Loucy (cell line): ENCODE measurements at regions not wholly inside any gene's neighbourhood (a gene's known extent, or its start where the extent isn't known, plus 50 kb on each side); places are given as distances from the start of the nearest gene placed in this dataset.

ENCODE experiments used
- H2AFZ ChIP-seq: fragments of 200-600 bp; sonication (generic); 2 replicates; pipeline ENCODE4 v1.6.0; 2016; ENCODE audit warnings: antibody characterized with exemption, mild to moderate bottlenecking, low read length, moderate library complexity
- H3F3A ChIP-seq: fragments of 200-600 bp; 2 replicates; pipeline ENCODE4 v1.6.0; 2016; ENCODE audit warnings: antibody characterized with exemption, low read depth, mild to moderate bottlenecking
- H3K27me3 ChIP-seq: fragments of 200-600 bp; sonication (generic); 2 replicates; pipeline ENCODE4 v1.6.1; 2014; ENCODE audit warnings: low read length, mild to moderate bottlenecking; ENCODE audit not compliant: insufficient read depth, poor library complexity, severe bottlenecking
- H3K36me3 ChIP-seq: fragments of 200-600 bp; sonication (generic); 2 replicates; pipeline ENCODE4 v1.6.1; 2016; ENCODE audit warnings: low read length; ENCODE audit not compliant: insufficient read depth
- H3K4me1 ChIP-seq: fragments of 200-600 bp; sonication (generic); 2 replicates; pipeline ENCODE4 v1.5.1; 2014; ENCODE audit warnings: low read length, mild to moderate bottlenecking; ENCODE audit not compliant: insufficient read depth, poor library complexity, severe bottlenecking
- H3K4me2 ChIP-seq: fragments of 200-600 bp; sonication (generic); 2 replicates; pipeline ENCODE4 v1.6.0; 2014; ENCODE audit warnings: antibody characterized with exemption, low read length, low read depth, mild to moderate bottlenecking; ENCODE audit not compliant: poor library complexity, severe bottlenecking
- H3K4me3 ChIP-seq: fragments of 200-600 bp; sonication (generic); 2 replicates; pipeline ENCODE4 v1.5.1; 2014; ENCODE audit warnings: low read length, mild to moderate bottlenecking, mixed read lengths; ENCODE audit not compliant: poor library complexity, severe bottlenecking
- H3K79me2 ChIP-seq: fragments of 200-600 bp; sonication (generic); 2 replicates; pipeline ENCODE4 v1.6.1; 2014; ENCODE audit warnings: low read length; ENCODE audit not compliant: insufficient read depth
- H3K9ac ChIP-seq: fragments of 200-600 bp; sonication (generic); 2 replicates; pipeline ENCODE4 v1.6.0; 2014; ENCODE audit warnings: mild to moderate bottlenecking, low read depth, low read length, moderate library complexity; ENCODE audit not compliant: poor library complexity, severe bottlenecking
- H3K9me2 ChIP-seq: fragments of 200-600 bp; sonication (generic); replicated peaks from 2 replicates; pipeline ENCODE4 v1.6.1; 2016; ENCODE audit warnings: low read depth, low read length, mixed read lengths
- H3K9me3 ChIP-seq: fragments of 200-600 bp; sonication (generic); 2 replicates; pipeline ENCODE4 v1.6.1; 2014; ENCODE audit warnings: mild to moderate bottlenecking, antibody characterized with exemption, low read length, low read depth; ENCODE audit not compliant: insufficient read depth
- H4K20me1 ChIP-seq: fragments of 200-600 bp; sonication (generic); 2 replicates; pipeline ENCODE4 v1.6.0; 2014; ENCODE audit warnings: antibody characterized with exemption, low read length, mild to moderate bottlenecking; ENCODE audit not compliant: insufficient read depth, poor library complexity, severe bottlenecking
- CTCF ChIP-seq: fragments of 200-600 bp; sonication (generic); conservative IDR thresholded peaks from 2 replicates; pipeline ENCODE4 v1.5.1; 2014; ENCODE audit warnings: mild to moderate bottlenecking, antibody characterized with exemption, low read length
- EZH2phosphoT487 ChIP-seq: fragments of 200-600 bp; IDR thresholded peaks from 2 replicates; pipeline ENCODE4 v1.6.1; 2018; ENCODE audit warnings: antibody characterized with exemption, mild to moderate bottlenecking, moderate library complexity, borderline replicate concordance

DNA sequence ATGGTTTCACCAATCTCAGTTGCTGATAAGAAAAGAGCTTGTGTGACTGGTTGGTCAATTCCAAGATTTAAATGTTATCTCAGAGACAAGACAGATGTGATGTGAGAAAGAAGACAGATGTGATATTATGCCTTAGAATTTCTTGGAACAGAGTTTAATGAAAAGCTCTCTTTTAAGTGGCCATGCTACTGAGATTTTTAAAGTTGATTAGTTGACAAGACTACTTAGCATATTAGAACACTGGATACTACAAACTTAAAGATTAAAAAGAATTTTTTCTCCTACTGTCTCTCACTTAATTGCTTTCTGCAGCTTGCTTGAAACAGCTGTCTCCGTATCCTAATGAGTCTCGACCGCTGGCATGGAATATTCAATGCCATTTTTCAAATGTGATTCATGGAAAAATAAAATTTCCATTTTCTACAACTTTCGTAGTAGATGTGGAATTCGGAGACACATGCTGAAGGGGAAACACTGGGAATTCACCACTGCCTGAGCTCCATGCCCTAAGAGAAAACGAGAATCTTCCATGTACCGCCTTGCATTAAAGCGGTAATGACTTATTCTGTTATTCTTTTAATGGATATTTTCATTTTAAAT lies 634.2 kb upstream of the SETBP1 start:
- H3K9me2 ChIP-seq = no peaks in the 10 kb centered on the region

DNA sequence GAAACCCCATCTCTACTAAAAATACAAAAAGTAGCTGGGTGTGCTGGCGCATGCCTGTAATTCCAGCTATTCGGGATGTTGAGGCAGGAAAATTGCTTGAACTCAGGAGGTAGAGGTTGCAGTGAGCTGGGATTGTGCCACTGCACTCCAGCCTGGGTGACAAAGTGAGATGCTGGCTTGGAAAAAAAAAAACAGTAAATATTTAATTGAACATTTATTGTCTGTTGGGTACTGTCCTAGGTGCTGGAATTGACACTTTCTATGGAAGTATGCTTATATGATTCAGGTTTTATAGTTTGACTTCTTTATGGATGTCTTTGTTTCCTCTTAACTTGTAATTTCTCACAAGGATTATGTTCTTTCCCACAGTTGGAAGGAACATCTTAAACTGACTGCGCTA lies 633.1 kb upstream of the SETBP1 start:
- TF ChIP-seq CTCF (no peak), EZH2phosphoT487 (no peak)

More for the DNA sequence above, 634.2 kb upstream of the SETBP1 start:
- Histone ChIP-seq H3K4me3 (no peak overlapping the region), H3K9me3 (no peaks in the 10 kb centered on the region), H3K36me3 (no peaks in the 10 kb centered on the region), H3K4me2 (no peak overlapping the region), H3K27me3 (no peaks in the 10 kb centered on the region), H3F3A (no peaks in the 10 kb centered on the region), H3K4me1 (no peaks in the 10 kb centered on the region), H3K9ac (no peak overlapping the region), H2AFZ (no peak overlapping the region), H3K79me2 (no peaks in the 10 kb centered on the region), H4K20me1 (no peaks in the 10 kb centered on the region)
- TF ChIP-seq EZH2phosphoT487 (no peak), CTCF (no peak)

GRCh38 chr18:44048435-44048834 lies 632.3 kb upstream of the SETBP1 start:
- H3K9me2 ChIP-seq = no peaks in the 10 kb centered on the region
- H2AFZ ChIP-seq = no peak overlapping the region
- H4K20me1 ChIP-seq = no peaks in the 10 kb centered on the region
- H3K27me3 ChIP-seq = no peaks in the 10 kb centered on the region
- H3K79me2 ChIP-seq = no peaks in the 10 kb centered on the region
- H3F3A ChIP-seq = no peaks in the 10 kb centered on the region
- H3K4me1 ChIP-seq = no peaks in the 10 kb centered on the region
- no peaks in the 10 kb centered on the region for H3K9me3 ChIP-seq
- no peak overlapping the region for H3K4me2 ChIP-seq
- no peak overlapping the region for H3K9ac ChIP-seq
- H3K36me3 ChIP-seq = no peaks in the 10 kb centered on the region
- no peak for TF ChIP-seq EZH2phosphoT487
- no peak overlapping the region for H3K4me3 ChIP-seq

More for the DNA sequence above, 633.1 kb upstream of the SETBP1 start:
- no peaks in the 10 kb centered on the region for H3K27me3 ChIP-seq
- H3K4me2 ChIP-seq = no peak overlapping the region
- no peak overlapping the region for H3K9ac ChIP-seq
- H3K4me1 ChIP-seq = no peaks in the 10 kb centered on the region
- H3F3A ChIP-seq = no peaks in the 10 kb centered on the region
- H3K79me2 ChIP-seq = no peaks in the 10 kb centered on the region
- H3K9me3 ChIP-seq = no peaks in the 10 kb centered on the region
- no peaks in the 10 kb centered on the region for H3K9me2 ChIP-seq
- H3K4me3 ChIP-seq = no peak overlapping the region
- no peaks in the 10 kb centered on the region for H4K20me1 ChIP-seq
- no peak overlapping the region for H2AFZ ChIP-seq
- H3K36me3 ChIP-seq = no peaks in the 10 kb centered on the region

DNA sequence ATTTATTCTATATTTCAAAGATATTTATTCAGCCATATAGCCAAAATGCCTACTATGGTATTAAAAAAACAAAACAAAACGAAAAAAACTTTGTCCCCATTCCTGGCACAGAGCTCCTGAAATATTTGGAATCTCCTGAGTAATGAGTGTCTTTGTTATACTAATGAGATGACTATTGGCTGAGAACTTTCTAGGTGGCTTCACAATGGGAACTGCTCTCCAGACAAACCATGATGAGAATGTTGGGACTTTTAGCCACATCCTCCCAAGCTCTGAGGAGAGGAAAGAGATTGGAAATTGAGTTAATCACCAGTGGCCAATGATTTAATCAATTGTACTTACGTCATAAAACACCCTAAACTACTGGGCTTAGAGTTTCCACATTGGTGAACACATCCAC lies 631.8 kb upstream of the SETBP1 start:
- Histone ChIP-seq H4K20me1 (no peaks in the 10 kb centered on the region), H3K9ac (no peak overlapping the region), H3K9me2 (no peaks in the 10 kb centered on the region), H3K9me3 (no peaks in the 10 kb centered on the region), H3K4me2 (no peak overlapping the region), H3K79me2 (no peaks in the 10 kb centered on the region), H3K4me3 (no peak overlapping the region), H3K4me1 (no peaks in the 10 kb centered on the region), H3K36me3 (no peaks in the 10 kb centered on the region), H2AFZ (no peak overlapping the region), H3F3A (no peaks in the 10 kb centered on the region), H3K27me3 (no peaks in the 10 kb centered on the region)
- no peak for TF ChIP-seq CTCF
- TF ChIP-seq EZH2phosphoT487 = no peak
